Muscle of back (tissue), 3 donors: ENCODE measurements at regions not wholly inside any gene's neighbourhood (a gene's known extent, or its start where the extent isn't known, plus 50 kb on each side); places are given as distances from the start of the nearest gene placed in this dataset.
"Not testable (repeated sequence)": the region's sequence is repeated elsewhere in the genome, so short reads cannot be mapped to it uniquely, and the experiment has no call there.

Source experiments
- DNase-seq, 3 donors: peaks; one replicate each; pipeline versions ENCODE4 v3.0.0 to v3.0.0-alpha.2; 2013

GRCh38 chr6:27545271-27546046, 72.6 kb upstream of the ZNF184 start:
- peak in 2 of 3 donors; percentile 27 to 36 for DNase-seq

GRCh38 chr6:27544612-27545260, 71.8 kb upstream of the ZNF184 start:
- DNase-seq = no peak

- DNase-seq = not testable (repeated sequence)
These were observed 71.2 kb upstream of the ZNF184 start for GRCh38 chr6:27544135-27544534.

- DNase-seq = no peak
These were observed 69.6 kb upstream of the ZNF184 start for GRCh38 chr6:27542485-27542884.

GRCh38 chr6:27541933-27542297, 69.0 kb upstream of the ZNF184 start:
- no peak for DNase-seq

DNA sequence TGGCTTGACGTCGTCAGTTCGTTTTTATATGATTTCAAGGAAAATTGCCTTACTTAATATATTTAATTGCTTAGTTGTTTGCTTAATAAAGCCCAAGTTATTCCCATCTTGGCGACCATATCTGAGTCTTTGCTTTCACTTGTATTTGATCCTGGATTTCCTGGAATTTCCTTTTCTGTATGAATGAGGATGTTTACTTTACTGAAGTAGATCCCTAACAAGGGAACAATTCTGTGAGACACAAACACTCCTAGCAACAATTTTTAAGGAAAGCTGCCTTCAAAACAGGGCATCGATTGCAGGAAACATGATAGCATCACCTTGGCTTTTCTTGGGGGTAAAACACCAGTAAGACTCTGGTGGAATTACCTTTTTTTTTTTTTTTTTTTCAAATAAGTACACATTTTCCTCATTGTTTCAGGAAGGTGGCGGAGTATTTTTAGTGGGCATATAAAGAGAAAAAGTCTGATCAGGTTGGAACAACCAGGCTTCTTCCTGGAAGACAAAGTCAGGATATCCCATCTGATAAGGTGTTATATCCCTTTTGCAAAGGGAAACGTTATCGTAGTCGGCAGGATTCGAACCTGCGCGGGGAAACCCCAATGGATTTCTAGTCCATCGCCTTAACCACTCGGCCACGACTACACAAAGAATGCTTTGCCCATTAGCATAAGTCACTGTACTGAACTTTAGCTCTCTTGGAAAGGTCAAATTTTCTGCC, 68.5 kb upstream of the ZNF184 start:
- DNase-seq = no peak

DNA sequence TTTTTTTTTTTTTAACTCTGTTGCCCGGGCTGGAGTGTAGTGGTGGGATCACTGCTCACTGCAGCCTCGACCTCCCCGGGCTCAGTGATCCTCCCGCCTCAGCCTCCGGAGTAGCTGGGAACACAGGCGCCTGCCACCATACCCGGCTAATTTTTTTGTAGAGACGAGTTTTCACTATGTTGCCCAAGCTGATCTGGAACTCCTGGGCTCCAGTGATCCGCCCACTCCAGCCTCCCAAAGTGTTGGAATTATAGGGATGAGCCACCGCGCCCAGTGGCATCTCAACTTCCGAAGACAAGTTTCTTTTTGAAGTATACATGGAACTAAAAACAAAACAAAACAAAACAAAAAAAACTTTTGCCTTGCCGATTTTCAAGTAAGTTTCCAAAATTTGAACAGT, 66.6 kb upstream of the ZNF184 start:
- DNase-seq = no peak

- no peak for DNase-seq
These were observed 60.1 kb upstream of the ZNF184 start for GRCh38 chr6:27532820-27533538.

- no peak for DNase-seq
These were observed 59.0 kb upstream of the ZNF184 start for GRCh38 chr6:27531772-27532459.

- DNase-seq = not testable (repeated sequence)
These were observed 56.9 kb upstream of the ZNF184 start for GRCh38 chr6:27529796-27530195.

- no peak for DNase-seq
These were observed 55.8 kb upstream of the ZNF184 start for GRCh38 chr6:27528714-27529113.
